ENCODE measurements at regions not wholly inside any gene's neighbourhood (a gene's known extent, or its start where the extent isn't known, plus 50 kb on each side); places are given as distances from the start of the nearest gene placed in this dataset.
"Not testable (repeated sequence)": the region's sequence is repeated elsewhere in the genome, so short reads cannot be mapped to it uniquely, and the experiment has no call there.

DNA sequence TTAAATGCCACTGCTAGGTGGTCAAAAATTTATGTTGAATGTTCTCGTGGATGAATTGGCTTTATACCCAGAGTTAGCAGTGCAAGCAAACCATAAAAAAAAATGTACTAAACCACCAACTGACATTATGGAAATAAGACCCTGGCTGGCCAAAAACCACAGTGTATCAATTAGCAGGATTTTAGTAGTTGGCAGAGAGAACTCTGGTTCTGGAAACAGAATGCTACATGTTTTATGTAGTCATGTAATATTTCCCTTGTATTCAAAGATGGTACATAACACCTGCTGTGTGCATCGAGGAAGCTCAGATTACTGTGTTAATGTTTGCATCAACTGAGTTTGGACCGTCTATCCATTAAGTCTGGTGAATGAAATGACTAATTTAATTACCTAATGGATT lies 618.5 kb downstream of the CCSER2 start:
- H3K4me3 ChIP-seq (replicated peaks; ENCODE audit: low read depth, low read length) = no peak overlapping the region
- DNase-seq (ENCODE audit: low read depth) = no peak
- TF ChIP-seq, protein P1, sequence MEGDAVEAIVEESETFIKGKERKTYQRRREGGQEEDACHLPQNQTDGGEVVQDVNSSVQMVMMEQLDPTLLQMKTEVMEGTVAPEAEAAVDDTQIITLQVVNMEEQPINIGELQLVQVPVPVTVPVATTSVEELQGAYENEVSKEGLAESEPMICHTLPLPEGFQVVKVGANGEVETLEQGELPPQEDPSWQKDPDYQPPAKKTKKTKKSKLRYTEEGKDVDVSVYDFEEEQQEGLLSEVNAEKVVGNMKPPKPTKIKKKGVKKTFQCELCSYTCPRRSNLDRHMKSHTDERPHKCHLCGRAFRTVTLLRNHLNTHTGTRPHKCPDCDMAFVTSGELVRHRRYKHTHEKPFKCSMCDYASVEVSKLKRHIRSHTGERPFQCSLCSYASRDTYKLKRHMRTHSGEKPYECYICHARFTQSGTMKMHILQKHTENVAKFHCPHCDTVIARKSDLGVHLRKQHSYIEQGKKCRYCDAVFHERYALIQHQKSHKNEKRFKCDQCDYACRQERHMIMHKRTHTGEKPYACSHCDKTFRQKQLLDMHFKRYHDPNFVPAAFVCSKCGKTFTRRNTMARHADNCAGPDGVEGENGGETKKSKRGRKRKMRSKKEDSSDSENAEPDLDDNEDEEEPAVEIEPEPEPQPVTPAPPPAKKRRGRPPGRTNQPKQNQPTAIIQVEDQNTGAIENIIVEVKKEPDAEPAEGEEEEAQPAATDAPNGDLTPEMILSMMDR (IDR thresholded peaks at IDR 0.05; ENCODE audit: low read length, missing control alignments) = no peak

- no peak overlapping the region for H3K4me3 ChIP-seq (replicated peaks; ENCODE audit: low read depth, low read length)
- TF ChIP-seq, protein P1 (IDR thresholded peaks at IDR 0.05; ENCODE audit: low read length, missing control alignments) = no peak
- DNase-seq (ENCODE audit: low read depth) = no peak
Measured at GRCh38 chr10:84948644-84949043, 620.3 kb downstream of the CCSER2 start.

GRCh38 chr10:84951616-84952015 lies 623.2 kb downstream of the CCSER2 start:
- H3K4me3 ChIP-seq (replicated peaks; ENCODE audit: low read depth, low read length) = no peak overlapping the region
- DNase-seq (ENCODE audit: low read depth) = no peak
- TF ChIP-seq, protein P1 (IDR thresholded peaks at IDR 0.05; ENCODE audit: low read length, missing control alignments) = no peak

- DNase-seq (ENCODE audit: low read depth) = no peak
- TF ChIP-seq, protein P1 (IDR thresholded peaks at IDR 0.05; ENCODE audit: low read length, missing control alignments) = no peak
- H3K4me3 ChIP-seq (replicated peaks; ENCODE audit: low read depth, low read length) = no peak overlapping the region
Measured at GRCh38 chr10:84957427-84957826, 629.0 kb downstream of the CCSER2 start.

DNA sequence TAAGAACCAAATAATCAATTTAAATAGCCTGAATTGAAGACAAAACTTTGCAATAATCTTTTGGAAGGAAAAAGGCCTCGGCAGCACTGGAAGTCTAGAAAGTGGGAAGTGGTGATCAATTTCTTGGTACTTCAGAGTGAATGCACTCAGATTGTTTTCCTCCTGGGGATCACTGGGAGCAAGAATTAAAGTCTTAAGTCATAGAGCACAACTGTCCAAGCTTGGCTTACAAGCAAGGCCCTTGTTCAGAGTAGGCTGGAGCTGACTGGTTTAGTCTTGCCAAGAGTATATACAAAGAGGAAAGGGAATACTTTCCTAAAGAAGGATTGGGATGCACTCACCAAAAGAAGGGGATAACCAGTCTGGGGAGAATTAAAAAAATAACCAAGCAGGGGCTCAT lies 637.1 kb downstream of the CCSER2 start:
- no peak overlapping the region for H3K4me3 ChIP-seq (replicated peaks; ENCODE audit: low read depth, low read length)
- no peak for DNase-seq (ENCODE audit: low read depth)
- TF ChIP-seq, protein P1 (IDR thresholded peaks at IDR 0.05; ENCODE audit: low read length, missing control alignments) = no peak

DNA sequence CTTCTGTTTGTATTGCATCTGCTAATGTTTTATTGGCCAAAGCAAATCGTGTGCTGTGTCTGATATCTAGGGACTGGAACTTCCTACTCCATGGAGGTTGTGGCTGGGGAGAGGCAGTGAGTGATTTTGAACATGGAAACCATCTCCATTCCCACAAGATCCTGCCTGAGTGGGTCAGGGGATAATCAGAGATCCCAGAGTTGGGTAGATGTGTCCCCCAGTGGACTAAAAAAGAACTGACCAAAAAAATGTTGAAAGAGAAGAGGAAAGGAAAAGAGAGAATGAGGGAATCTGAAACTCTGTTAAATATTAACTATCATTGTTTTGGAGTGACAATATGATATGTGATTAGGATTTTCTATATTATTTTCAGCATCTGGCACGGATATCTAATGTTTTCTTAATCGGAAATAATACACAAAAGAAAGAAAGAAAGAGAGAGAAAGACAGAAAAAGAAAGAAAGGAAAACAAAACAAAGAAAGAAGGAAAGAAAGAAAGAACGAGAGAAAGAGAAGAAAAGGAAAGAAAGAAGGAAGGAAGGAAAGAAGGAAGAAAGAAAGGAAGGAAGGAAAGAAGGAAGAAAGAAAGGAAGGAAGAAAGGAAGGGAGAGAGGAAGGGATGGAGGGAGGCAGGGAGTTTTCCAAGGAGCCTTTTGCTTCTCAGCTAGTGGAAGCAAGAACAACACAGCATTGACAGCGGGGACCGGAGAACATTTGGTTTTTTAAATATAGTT lies 638.5 kb downstream of the CCSER2 start:
- TF ChIP-seq, protein P1 (IDR thresholded peaks at IDR 0.05; ENCODE audit: low read length, missing control alignments) = no peak
- no peak overlapping the region for H3K4me3 ChIP-seq (replicated peaks; ENCODE audit: low read depth, low read length)
- no peak for DNase-seq (ENCODE audit: low read depth)

DNA sequence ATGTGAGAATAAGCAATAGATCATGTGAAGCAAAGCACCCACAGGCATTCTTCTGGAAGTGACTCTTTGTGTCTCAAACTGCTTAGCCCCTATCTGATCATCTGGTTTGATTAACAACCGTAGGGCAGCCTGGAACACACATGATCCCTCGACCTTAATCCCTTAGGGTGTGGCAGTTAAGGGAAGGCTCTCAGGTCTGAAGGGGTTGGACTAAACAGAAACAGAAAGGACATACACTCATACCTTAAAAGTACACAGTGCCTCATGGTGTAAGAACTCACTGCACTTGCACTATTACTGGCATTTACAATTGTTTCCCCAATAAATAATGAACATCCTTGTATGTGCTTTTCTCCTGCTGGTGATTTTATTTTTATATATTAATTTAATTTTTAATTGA lies 640.9 kb downstream of the CCSER2 start:
- not testable (repeated sequence) for DNase-seq (ENCODE audit: low read depth)

More for the DNA sequence above, 640.9 kb downstream of the CCSER2 start:
- not testable (repeated sequence) for H3K4me3 ChIP-seq (replicated peaks; ENCODE audit: low read depth, low read length)

Data from fibroblast of pulmonary artery (primary cell).